ENCODE measurements at regions not wholly inside any gene's neighbourhood (a gene's known extent, or its start where the extent isn't known, plus 50 kb on each side); places are given as distances from the start of the nearest gene placed in this dataset.

GRCh38 chr13:39942552-39943273, 287.3 kb downstream of the COG6 start:
- no peak for TF ChIP-seq GATA3 (IDR thresholded peaks at IDR 0.05; ENCODE audit: low read depth, low read length)
- no peak for TF ChIP-seq GATA2 (IDR thresholded peaks at IDR 0.05; ENCODE audit: low read depth, low read length)

Data from SH-SY5Y (cell line).